Limb (tissue), 2 donors: ENCODE measurements at regions not wholly inside any gene's neighbourhood (a gene's known extent, or its start where the extent isn't known, plus 50 kb on each side); places are given as distances from the start of the nearest gene placed in this dataset.

ENCODE experiments used
- DNase-seq, 2 donors: peaks; one replicate each; pipeline ENCODE4 v3.0.0-alpha.2; 2016; ENCODE audit errors: extremely low spot score in 2 of 2

- DNase-seq, result no peak
Observed at GRCh38 chr7:17126413-17127268, 171.8 kb upstream of the AHR start.

- no peak for DNase-seq
Observed at GRCh38 chr7:17129218-17129617, 169.2 kb upstream of the AHR start.

- no peak for DNase-seq
Observed at GRCh38 chr7:17130281-17131059, 168.0 kb upstream of the AHR start.

GRCh38 chr7:17131060-17131345, 167.4 kb upstream of the AHR start:
- no peak for DNase-seq

GRCh38 chr7:17131983-17132655, 166.3 kb upstream of the AHR start:
- no peak for DNase-seq

DNA sequence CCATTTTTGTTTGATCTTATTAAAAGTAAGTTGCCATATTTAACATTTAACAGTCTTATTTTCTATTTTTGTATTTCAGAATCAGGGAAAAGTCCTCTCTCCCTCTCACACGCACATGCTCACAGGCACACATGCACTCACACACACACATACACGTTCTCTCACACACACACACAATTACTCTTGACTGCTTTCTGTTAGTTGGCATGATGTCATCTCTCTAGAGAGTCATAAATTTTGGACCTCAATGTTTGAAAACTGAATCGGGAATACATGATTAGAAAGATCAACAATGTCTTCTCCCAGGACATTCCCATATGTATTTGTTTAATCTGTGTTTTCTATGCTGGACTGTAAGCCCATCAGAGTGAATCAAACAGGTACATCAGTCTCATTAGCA, 165.7 kb upstream of the AHR start:
- no peak for DNase-seq

- no peak for DNase-seq
Observed at GRCh38 chr7:17133977-17134376, 164.5 kb upstream of the AHR start.

- no peak for DNase-seq
Observed at GRCh38 chr7:17134786-17135185, 163.7 kb upstream of the AHR start.

DNA sequence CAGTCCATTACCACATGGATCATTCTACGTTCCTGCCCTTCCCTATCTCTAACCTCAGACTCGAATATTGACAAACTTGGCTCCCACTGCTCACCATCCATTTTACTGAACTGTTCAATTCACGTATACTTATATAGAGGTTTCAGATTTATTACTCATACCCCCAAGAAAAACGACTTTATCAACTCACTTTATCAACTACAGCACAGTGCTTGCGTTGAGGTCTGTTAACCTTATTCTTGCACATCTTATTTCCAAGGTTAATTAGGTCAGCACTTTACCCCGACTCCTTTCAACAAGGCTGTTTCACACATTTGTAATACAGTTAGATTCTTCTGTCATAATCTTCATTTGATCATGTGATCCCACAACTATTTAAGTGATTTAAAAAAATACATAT, 162.3 kb upstream of the AHR start:
- DNase-seq, result no peak

GRCh38 chr7:17139081-17139480, 159.4 kb upstream of the AHR start:
- no peak for DNase-seq

DNA sequence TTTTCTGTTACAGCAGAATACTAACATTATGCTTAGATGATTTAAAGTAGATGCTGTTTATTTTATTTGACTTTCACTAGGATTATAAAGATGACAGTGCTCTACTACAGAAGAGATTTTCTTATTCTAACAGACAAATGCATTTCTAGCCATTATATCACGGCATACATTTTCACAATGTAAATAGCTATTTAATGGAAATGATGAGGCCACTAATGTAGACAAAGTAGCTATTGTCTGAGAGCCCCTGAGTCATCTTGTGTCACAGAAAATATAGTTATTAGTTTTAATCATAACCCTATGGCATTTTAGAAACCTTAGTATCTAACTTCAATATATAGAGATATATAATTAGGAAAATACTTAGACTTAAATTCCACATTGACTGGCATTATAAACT, 158.0 kb upstream of the AHR start:
- no peak for DNase-seq

DNA sequence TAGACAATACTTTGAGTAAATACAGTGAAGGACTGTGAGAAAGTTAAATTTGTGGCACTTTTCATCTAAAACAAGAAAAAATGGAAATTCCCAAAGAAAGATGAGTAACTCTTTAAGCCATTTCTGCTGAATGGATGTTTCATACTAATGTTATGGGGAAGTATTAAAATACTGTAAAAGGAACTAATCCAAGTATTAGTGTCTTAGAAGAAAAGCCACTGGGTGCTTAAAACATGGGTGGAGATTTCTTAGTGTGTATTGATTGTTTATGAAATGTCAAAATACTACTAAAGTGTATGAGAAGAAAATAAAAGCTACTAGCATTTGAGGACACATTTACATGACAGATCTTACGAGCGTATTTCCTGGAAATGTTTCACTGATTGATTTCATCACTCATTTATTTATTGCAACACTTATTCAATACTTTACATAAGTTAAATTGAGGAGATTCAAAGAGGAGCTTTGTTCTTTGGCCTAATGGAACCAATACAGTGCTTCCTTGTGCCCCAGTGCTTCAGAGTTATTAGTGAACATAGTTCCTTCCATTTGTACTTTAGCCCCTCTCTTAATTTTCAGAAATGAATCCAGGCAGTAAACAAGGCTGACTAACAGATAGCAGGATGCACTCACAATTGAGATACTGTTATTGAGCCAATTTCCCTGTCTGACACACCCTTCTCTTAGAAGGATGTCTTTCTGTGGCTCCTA, 155.5 kb upstream of the AHR start:
- no peak for DNase-seq

- no peak for DNase-seq
Observed at GRCh38 chr7:17144322-17144721, 154.1 kb upstream of the AHR start.

DNA sequence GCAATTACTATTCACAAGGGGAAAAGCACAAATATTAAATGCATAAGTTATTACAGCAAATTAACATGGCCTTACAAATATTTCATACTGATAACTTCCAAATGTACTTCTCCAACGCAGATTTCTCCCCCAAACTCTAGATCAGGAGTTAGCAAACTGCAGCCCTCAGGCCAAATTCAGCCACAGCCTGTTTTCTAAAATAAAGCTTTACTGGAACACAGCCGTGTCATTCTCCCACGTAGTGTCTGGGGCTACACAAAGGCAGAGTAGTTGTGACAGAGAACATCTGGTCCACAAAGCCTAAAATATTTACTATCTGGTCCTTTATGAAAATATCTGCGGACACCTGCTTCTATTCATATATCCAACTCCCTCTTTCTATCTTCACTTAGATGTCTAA, 151.8 kb upstream of the AHR start:
- no peak for DNase-seq

GRCh38 chr7:17147409-17147808, 151.0 kb upstream of the AHR start:
- DNase-seq, result no peak

GRCh38 chr7:17150018-17150417, 148.4 kb upstream of the AHR start:
- DNase-seq, result no peak

GRCh38 chr7:17152721-17153120, 145.7 kb upstream of the AHR start:
- DNase-seq, result no peak

DNA sequence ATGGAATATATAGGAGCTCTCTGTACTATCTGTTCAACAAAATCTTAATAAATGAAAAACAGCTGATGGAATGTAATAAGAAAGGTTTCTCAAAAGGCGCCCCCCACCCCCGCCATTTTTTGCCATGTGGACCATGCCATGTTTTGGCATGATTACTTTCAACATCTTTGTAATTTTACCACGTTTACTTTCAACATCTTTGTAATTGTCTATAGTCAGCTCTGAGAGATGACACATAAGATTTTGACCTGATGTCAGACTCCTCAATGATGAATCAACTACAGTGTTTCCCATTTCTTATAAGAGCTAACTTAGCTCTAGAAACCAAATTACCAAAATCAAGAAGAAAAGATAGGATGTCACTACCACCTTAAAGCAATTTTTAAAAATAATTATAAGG, 144.9 kb upstream of the AHR start:
- no peak for DNase-seq

DNA sequence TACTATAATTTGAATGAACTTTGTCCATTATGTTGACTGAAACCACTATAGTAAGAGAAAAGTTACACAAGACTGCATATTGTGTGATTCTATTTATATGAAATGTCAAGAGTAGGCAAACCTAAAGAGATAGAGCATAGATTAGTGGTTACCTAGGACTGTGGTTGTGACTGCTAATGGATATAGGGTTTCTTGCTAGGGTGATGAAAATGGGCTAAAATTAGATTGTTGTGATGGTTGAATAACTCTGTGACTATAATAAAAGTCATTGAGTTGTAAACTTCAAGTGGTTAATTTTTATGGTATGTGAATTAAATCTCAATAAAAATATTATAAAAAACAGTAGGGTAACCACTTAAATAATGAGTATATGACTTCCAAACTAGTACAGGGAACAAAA, 142.9 kb upstream of the AHR start:
- DNase-seq, result no peak

- DNase-seq, result no peak
Observed at GRCh38 chr7:17158261-17158660, 140.2 kb upstream of the AHR start.

GRCh38 chr7:17159500-17160037, 138.9 kb upstream of the AHR start:
- DNase-seq, result no peak
